DOHH2 (cell line): ENCODE measurements at regions not wholly inside any gene's neighbourhood (a gene's known extent, or its start where the extent isn't known, plus 50 kb on each side); places are given as distances from the start of the nearest gene placed in this dataset.

Experiments used
- EZH2phosphoT487 ChIP-seq: fragments of 200-600 bp; sonication (generic); IDR thresholded peaks from 2 replicates; pipeline ENCODE4 v1.6.1; 2017; ENCODE audit warnings: borderline replicate concordance, mild to moderate bottlenecking, antibody characterized with exemption, low read length, moderate library complexity, mixed read lengths
- TF ChIP-seq, protein P1 (sequence below): fragments of 200-600 bp; sonication (generic); IDR thresholded peaks from one replicate; pipeline ENCODE4 v1.5.1; 2014; ENCODE audit warnings: antibody characterized with exemption, mild to moderate bottlenecking, low read depth, low read length; ENCODE audit not compliant: poor library complexity, severe bottlenecking

DNA sequence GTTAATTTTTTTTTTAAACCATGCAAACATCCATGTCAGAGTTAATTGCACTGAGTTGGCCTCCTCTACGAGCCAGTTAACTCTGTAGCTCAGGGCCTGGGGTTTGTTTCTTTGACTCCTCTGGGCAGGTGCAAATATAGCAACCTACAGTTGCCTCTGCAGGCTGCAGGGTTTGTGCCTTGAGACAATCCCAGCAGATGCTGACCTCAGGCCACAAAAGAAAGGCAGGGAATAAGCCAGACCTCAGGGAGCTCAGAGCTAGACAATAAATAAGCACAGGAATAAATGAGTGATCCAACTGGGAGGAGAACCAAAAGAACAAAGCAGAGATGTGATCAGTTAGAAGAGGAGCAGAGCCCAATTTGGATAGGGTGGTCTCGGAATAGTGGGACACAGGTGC, 390.8 kb downstream of the SHANK2 start:
- TF ChIP-seq, protein P1, sequence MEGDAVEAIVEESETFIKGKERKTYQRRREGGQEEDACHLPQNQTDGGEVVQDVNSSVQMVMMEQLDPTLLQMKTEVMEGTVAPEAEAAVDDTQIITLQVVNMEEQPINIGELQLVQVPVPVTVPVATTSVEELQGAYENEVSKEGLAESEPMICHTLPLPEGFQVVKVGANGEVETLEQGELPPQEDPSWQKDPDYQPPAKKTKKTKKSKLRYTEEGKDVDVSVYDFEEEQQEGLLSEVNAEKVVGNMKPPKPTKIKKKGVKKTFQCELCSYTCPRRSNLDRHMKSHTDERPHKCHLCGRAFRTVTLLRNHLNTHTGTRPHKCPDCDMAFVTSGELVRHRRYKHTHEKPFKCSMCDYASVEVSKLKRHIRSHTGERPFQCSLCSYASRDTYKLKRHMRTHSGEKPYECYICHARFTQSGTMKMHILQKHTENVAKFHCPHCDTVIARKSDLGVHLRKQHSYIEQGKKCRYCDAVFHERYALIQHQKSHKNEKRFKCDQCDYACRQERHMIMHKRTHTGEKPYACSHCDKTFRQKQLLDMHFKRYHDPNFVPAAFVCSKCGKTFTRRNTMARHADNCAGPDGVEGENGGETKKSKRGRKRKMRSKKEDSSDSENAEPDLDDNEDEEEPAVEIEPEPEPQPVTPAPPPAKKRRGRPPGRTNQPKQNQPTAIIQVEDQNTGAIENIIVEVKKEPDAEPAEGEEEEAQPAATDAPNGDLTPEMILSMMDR, result no peak
- TF ChIP-seq EZH2phosphoT487, result no peak
